ENCODE measurements at regions not wholly inside any gene's neighbourhood (a gene's known extent, or its start where the extent isn't known, plus 50 kb on each side); places are given as distances from the start of the nearest gene placed in this dataset.

- Mint-ChIP-seq H3K27me3 (ENCODE audit: unreplicated experiment) (peaks cover 7% of the 10 kb centered on the region), H3K4me1 (ENCODE audit: unreplicated experiment) (no peaks in the 10 kb centered on the region), H3K9me3 (ENCODE audit: unreplicated experiment) (no peaks in the 10 kb centered on the region), H3K36me3 (ENCODE audit: low read depth, unreplicated experiment) (no peaks in the 10 kb centered on the region), H3K27ac (ENCODE audit: unreplicated experiment) (no peak overlapping the region), H3K4me3 (ENCODE audit: unreplicated experiment) (no peak overlapping the region)
- DNase-seq (ENCODE audit: low spot score): no peak
- no peak for TF ChIP-seq CTCF (IDR thresholded peaks at IDR 0.05; ENCODE audit: unreplicated experiment)
Observed at GRCh38 chr2:120421126-120421829, 75.3 kb downstream of the INHBB start.

GRCh38 chr2:120421830-120422175 is 75.9 kb downstream of the INHBB start:
- H3K4me1 Mint-ChIP-seq (ENCODE audit: unreplicated experiment): no peaks in the 10 kb centered on the region
- H3K27me3 Mint-ChIP-seq (ENCODE audit: unreplicated experiment): peaks cover 7% of the 10 kb centered on the region
- DNase-seq (ENCODE audit: low spot score): no peak
- no peak overlapping the region for H3K4me3 Mint-ChIP-seq (ENCODE audit: unreplicated experiment)
- H3K27ac Mint-ChIP-seq (ENCODE audit: unreplicated experiment): no peak overlapping the region
- no peaks in the 10 kb centered on the region for H3K36me3 Mint-ChIP-seq (ENCODE audit: low read depth, unreplicated experiment)
- H3K9me3 Mint-ChIP-seq (ENCODE audit: unreplicated experiment): no peaks in the 10 kb centered on the region
- no peak for TF ChIP-seq CTCF (IDR thresholded peaks at IDR 0.05; ENCODE audit: unreplicated experiment)

GRCh38 chr2:120422465-120423160 is 76.7 kb downstream of the INHBB start:
- no peaks in the 10 kb centered on the region for H3K36me3 Mint-ChIP-seq (ENCODE audit: low read depth, unreplicated experiment)
- H3K27ac Mint-ChIP-seq (ENCODE audit: unreplicated experiment): no peak overlapping the region
- H3K4me1 Mint-ChIP-seq (ENCODE audit: unreplicated experiment): no peaks in the 10 kb centered on the region
- no peak for TF ChIP-seq CTCF (IDR thresholded peaks at IDR 0.05; ENCODE audit: unreplicated experiment)
- peaks cover 7% of the 10 kb centered on the region for H3K27me3 Mint-ChIP-seq (ENCODE audit: unreplicated experiment)
- H3K4me3 Mint-ChIP-seq (ENCODE audit: unreplicated experiment): no peak overlapping the region
- no peaks in the 10 kb centered on the region for H3K9me3 Mint-ChIP-seq (ENCODE audit: unreplicated experiment)
- no peak for DNase-seq (ENCODE audit: low spot score)

GRCh38 chr2:120423167-120423943 is 77.4 kb downstream of the INHBB start:
- no peaks in the 10 kb centered on the region for H3K36me3 Mint-ChIP-seq (ENCODE audit: low read depth, unreplicated experiment)
- H3K27ac Mint-ChIP-seq (ENCODE audit: unreplicated experiment): no peak overlapping the region
- no peaks in the 10 kb centered on the region for H3K4me1 Mint-ChIP-seq (ENCODE audit: unreplicated experiment)
- peaks cover 9% of the 10 kb centered on the region for H3K27me3 Mint-ChIP-seq (ENCODE audit: unreplicated experiment)
- no peak for TF ChIP-seq CTCF (IDR thresholded peaks at IDR 0.05; ENCODE audit: unreplicated experiment)
- no peak for DNase-seq (ENCODE audit: low spot score)
- no peaks in the 10 kb centered on the region for H3K9me3 Mint-ChIP-seq (ENCODE audit: unreplicated experiment)
- no peak overlapping the region for H3K4me3 Mint-ChIP-seq (ENCODE audit: unreplicated experiment)

All from endothelial cell (in vitro differentiated cells).